GM13977 (cell line): ENCODE measurements at regions not wholly inside any gene's neighbourhood (a gene's known extent, or its start where the extent isn't known, plus 50 kb on each side); places are given as distances from the start of the nearest gene placed in this dataset.

Experiments used
- DNase-seq: peaks from one replicate; pipeline ENCODE4 v3.0.0; 2012; ENCODE audit warnings: low spot score
- CTCF ChIP-seq: IDR thresholded peaks from 2 replicates; pipeline ENCODE4 v1.5.1; 2012; ENCODE audit warnings: mild to moderate bottlenecking, control low read depth; ENCODE audit not compliant: insufficient read depth; ENCODE audit errors: extremely low read depth, missing control alignments
- in situ Hi-C: fragments of 300-500 bp; cut with MboI; formaldehyde crosslinking; loops from one replicate; pipeline ENCODE4 v1.12.0; 2022; ENCODE audit warnings: low sequenced_read_pairs, low pct_unique_long_range_greater_than_20kb, mixed read lengths, inconsistent platforms; ENCODE audit not compliant: unreplicated experiment

- in situ Hi-C loops, result no loop called here
- DNase-seq, result no peak
- TF ChIP-seq CTCF, result no peak
Measured at GRCh38 chr5:57552033-57552432, 69.4 kb upstream of the ACTBL2 start.

DNA sequence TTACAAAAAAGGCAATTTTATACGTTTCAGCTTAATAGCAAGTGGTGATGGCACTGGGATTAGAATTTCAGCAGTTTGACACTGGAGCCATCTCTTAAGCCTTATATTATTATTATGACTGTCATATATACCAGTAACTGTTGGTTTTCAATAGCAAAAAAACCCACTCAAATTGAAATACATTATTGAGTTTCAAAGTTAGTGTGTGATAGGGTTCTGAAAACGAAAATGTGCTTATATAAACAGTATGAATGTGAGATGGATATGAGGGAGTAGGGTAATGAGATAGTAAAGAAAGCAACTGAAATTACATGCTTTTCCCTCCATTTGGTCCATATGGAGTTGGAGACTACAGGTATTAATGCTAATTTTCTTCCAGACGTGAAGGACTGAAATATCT lies 68.6 kb upstream of the ACTBL2 start:
- in situ Hi-C loops, result no loop called here
- no peak for DNase-seq
- TF ChIP-seq CTCF, result no peak

DNA sequence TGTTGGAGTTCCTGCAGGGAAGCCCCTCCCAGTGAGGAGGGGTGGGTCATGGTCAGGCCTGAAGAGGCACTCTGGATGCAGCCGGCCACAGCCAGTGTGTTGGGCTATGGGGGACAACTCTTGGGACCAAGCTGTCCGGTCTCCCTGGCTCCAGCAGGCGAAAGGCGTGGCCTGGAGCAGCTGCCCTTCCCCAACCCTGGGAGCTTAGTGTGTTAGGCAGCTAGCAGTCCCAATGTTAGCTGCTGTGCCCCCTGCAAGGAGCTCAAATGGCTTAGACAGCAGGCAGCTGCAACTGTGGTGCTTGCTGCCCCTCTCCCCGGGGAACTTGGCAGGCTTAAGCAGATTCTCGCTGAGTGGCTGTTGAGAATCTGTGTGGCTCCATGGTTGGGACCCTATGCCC lies 67.5 kb upstream of the ACTBL2 start:
- no peak for TF ChIP-seq CTCF
- in situ Hi-C loops, result no loop called here
- no peak for DNase-seq

DNA sequence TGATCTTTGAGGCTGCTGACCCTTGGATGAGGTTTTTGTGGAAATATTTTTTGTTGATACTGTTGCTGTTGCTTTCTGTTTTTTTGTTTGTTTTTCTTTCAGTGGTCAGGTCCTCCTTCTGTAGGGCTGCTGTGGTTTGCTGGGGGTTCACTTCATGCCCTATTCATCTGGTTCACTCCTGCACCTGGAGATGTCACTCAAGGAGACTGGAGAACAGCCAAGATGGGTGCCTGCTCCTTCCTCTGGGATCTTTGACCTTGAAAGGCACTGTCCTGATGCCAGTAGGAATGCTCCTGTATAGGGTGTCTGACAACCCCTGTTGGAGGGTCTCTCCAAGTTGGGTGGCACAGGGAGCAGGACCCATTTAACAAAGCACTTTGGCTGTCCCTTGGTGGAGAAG lies 67.0 kb upstream of the ACTBL2 start:
- in situ Hi-C loops, result no loop called here
- TF ChIP-seq CTCF, result no peak
- DNase-seq, result no peak

- TF ChIP-seq CTCF, result no peak
- in situ Hi-C loops, result no loop called here
- DNase-seq, result no peak
Measured at GRCh38 chr5:57540823-57541222, 58.2 kb upstream of the ACTBL2 start.

- TF ChIP-seq CTCF, result no peak
- in situ Hi-C loops, result no loop called here
- no peak for DNase-seq
Measured at GRCh38 chr5:57539281-57539701, 56.7 kb upstream of the ACTBL2 start.

DNA sequence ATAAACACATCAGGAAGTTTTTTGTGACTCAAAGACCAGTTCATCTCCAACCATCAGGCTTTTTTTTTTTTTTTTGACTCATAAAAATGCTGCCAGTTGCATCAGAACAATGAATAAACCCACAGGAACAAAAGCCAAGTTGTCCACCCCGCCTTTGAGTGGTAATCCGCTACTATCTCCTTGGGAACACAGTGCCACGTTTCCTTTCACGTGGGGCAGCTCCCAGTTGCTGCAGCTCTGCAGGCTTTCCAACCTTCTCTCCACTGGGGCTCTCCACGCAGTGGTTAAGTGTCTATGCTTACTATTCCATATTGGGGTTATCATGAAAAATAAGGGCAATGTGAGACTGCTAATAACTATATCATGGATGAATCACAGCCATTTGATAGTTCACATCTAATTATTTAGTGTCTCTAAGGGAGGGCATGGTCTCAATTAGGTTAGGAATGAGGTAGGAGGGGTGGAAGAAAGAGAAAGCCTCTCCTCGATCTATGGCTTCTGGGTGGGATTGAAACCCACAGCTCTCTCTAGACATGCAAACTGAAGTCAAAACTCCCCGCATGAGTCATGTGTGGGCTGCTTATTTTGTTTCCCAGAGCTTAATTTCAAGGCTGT lies 55.8 kb upstream of the ACTBL2 start:
- no peak for TF ChIP-seq CTCF
- in situ Hi-C loops, result no loop called here
- DNase-seq, result no peak
